PC-9 (cell line): ENCODE measurements at regions not wholly inside any gene's neighbourhood (a gene's known extent, or its start where the extent isn't known, plus 50 kb on each side); places are given as distances from the start of the nearest gene placed in this dataset.

Source experiments
- BruUV-seq: library from RNA; stranded (reverse); fragments of 400-500 nt; replicated peaks from 2 replicates; lab custom pipeline; 2021; lab: Mats Ljungman, UMichigan
- CTCF ChIA-PET: fragments of 300-600 bp; sonication (Branson Sonifier 250); formaldehyde crosslinking; loops from one replicate; lab custom pipeline; 2022; ENCODE audit warnings: antibody characterized with exemption; lab: Charles Lee
- POLR2A ChIA-PET: fragments of 300-600 bp; sonication (Branson Sonifier 250); formaldehyde crosslinking; loops from one replicate; lab custom pipeline; 2022; ENCODE audit warnings: antibody characterized with exemption; ENCODE audit not compliant: unreplicated experiment; lab: Charles Lee
- DNase-seq, 2 experiments: peaks; one replicate each; pipeline versions ENCODE4 v3.0.0 to v3.0.0-alpha.2; 2015 to 2022; ENCODE audit warnings: mixed read lengths in 1 of 2
- H2AFZ ChIP-seq: fragments of 200-600 bp; sonication (generic); 2 replicates; pipeline ENCODE4 v1.8.1; 2017; ENCODE audit warnings: antibody characterized with exemption
- H3F3A ChIP-seq: fragments of 200-600 bp; sonication (generic); 2 replicates; pipeline ENCODE4 v1.8.1; 2017; ENCODE audit warnings: antibody characterized with exemption, mild to moderate bottlenecking, low read depth; ENCODE audit not compliant: insufficient read depth
- H3K27ac ChIP-seq: fragments of 200-600 bp; sonication (generic); 2 replicates; pipeline ENCODE4 v1.6.1; 2016; ENCODE audit warnings: mixed run types
- H3K27me3 ChIP-seq: fragments of 200-600 bp; sonication (generic); 2 replicates; pipeline ENCODE4 v1.6.1; 2016; ENCODE audit warnings: low read depth, mixed run types; ENCODE audit not compliant: insufficient read depth
- H3K36me3 ChIP-seq: fragments of 200-600 bp; sonication (generic); 2 replicates; pipeline ENCODE4 v1.6.1; 2016; ENCODE audit warnings: low read depth, mixed run types
- H3K4me1 ChIP-seq: fragments of 200-600 bp; sonication (generic); replicated peaks from 2 replicates; pipeline ENCODE4 v1.6.1; 2016; ENCODE audit warnings: mixed run types; ENCODE audit not compliant: insufficient read depth
- H3K4me2 ChIP-seq: fragments of 200-600 bp; sonication (generic); 2 replicates; pipeline ENCODE4 v1.6.1; 2017; ENCODE audit warnings: mixed run types
- H3K4me3 ChIP-seq: fragments of 200-600 bp; sonication (generic); 2 replicates; pipeline ENCODE4 v1.6.1; 2016; ENCODE audit warnings: mixed run types
- H3K79me2 ChIP-seq: fragments of 200-600 bp; sonication (generic); 2 replicates; pipeline ENCODE4 v1.6.1; 2017; ENCODE audit warnings: low read depth, mixed run types
- H3K9me2 ChIP-seq: fragments of 200-600 bp; sonication (generic); 2 replicates; pipeline ENCODE4 v1.8.1; 2017; ENCODE audit warnings: mild to moderate bottlenecking; ENCODE audit not compliant: insufficient read depth
- H3K9me3 ChIP-seq: fragments of 200-600 bp; sonication (generic); 2 replicates; pipeline ENCODE4 v1.8.1; 2016; ENCODE audit warnings: low read depth; ENCODE audit not compliant: insufficient read depth
- H4K20me1 ChIP-seq: fragments of 200-600 bp; sonication (generic); 2 replicates; pipeline ENCODE4 v1.8.1; 2017; ENCODE audit not compliant: insufficient read depth
- CTCF ChIP-seq: fragments of 200-600 bp; sonication (generic); conservative IDR thresholded peaks from 2 replicates; pipeline ENCODE4 v1.6.1; 2017; ENCODE audit warnings: mixed run types, antibody characterized with exemption, mild to moderate bottlenecking, moderate library complexity
- EZH2 ChIP-seq: fragments of 200-600 bp; sonication (generic); IDR thresholded peaks from 2 replicates; pipeline ENCODE4 v1.8.0; 2017; ENCODE audit warnings: antibody characterized with exemption, low read depth
- intact Hi-C: fragments of 100-400 bp; cut with micrococcal nuclease; formaldehyde crosslinking; loops from one replicate; pipeline ENCODE4 v1.10.0; 2022; ENCODE audit not compliant: unreplicated experiment

GRCh38 chr7:156174428-156174827 lies 362.2 kb upstream of the SHH start:
- Histone ChIP-seq H3K36me3 (no peaks in the 10 kb centered on the region), H3K4me3 (no peak overlapping the region), H3K27ac (no peak overlapping the region), H3K79me2 (no peaks in the 10 kb centered on the region), H3K27me3 (peaks cover 92% of the 10 kb centered on the region), H3F3A (no peaks in the 10 kb centered on the region), H3K4me1 (no peaks in the 10 kb centered on the region), H2AFZ (no peak overlapping the region), H3K4me2 (no peak overlapping the region), H3K9me3 (no peaks in the 10 kb centered on the region), H4K20me1 (no peaks in the 10 kb centered on the region), H3K9me2 (no peaks in the 10 kb centered on the region)
- no TSS peak for BruUV-seq
- intact Hi-C loops = no loop called here
- CTCF ChIA-PET = interaction anchor here (0.7 kb wide), 1 partner anchor 894 kb away, joined by 3 read pairs; no protein-coding TSS in a partner anchor
- DNase-seq = no peak
- POLR2A ChIA-PET = no interaction called here
- TF ChIP-seq CTCF = no peak
- no peak for TF ChIP-seq EZH2

GRCh38 chr7:156173748-156174353 lies 361.6 kb upstream of the SHH start:
- no TSS peak for BruUV-seq

GRCh38 chr7:156173346-156173745 lies 361.1 kb upstream of the SHH start:
- Histone ChIP-seq H3K4me2 (no peak overlapping the region), H3F3A (no peaks in the 10 kb centered on the region), H3K79me2 (no peaks in the 10 kb centered on the region), H3K36me3 (no peaks in the 10 kb centered on the region), H3K27me3 (peaks cover 85% of the 10 kb centered on the region), H3K4me1 (no peaks in the 10 kb centered on the region), H3K4me3 (no peak overlapping the region), H3K9me3 (no peaks in the 10 kb centered on the region), H3K27ac (no peak overlapping the region), H2AFZ (no peak overlapping the region), H4K20me1 (no peaks in the 10 kb centered on the region), H3K9me2 (no peaks in the 10 kb centered on the region)
- ChIA-PET CTCF (no interaction called here), POLR2A (no interaction called here)
- no peak for TF ChIP-seq CTCF
- TF ChIP-seq EZH2 = no peak
- BruUV-seq = no TSS peak
- intact Hi-C loops = no loop called here
- no peak for DNase-seq

More at GRCh38 chr7:156173748-156174353, 361.6 kb upstream of the SHH start:
- Histone ChIP-seq H2AFZ (no peak overlapping the region), H3K36me3 (no peaks in the 10 kb centered on the region), H3F3A (no peaks in the 10 kb centered on the region), H3K27ac (no peak overlapping the region), H3K27me3 (peaks cover 89% of the 10 kb centered on the region), H3K9me3 (no peaks in the 10 kb centered on the region), H4K20me1 (no peaks in the 10 kb centered on the region), H3K4me1 (no peaks in the 10 kb centered on the region), H3K79me2 (no peaks in the 10 kb centered on the region), H3K4me3 (no peak overlapping the region), H3K9me2 (no peaks in the 10 kb centered on the region), H3K4me2 (no peak overlapping the region)
- CTCF ChIA-PET = interaction anchor here (0.7 kb wide), 1 partner anchor 894 kb away, joined by 3 read pairs; no protein-coding TSS in a partner anchor
- TF ChIP-seq CTCF (no peak), EZH2 (no peak)
- intact Hi-C loops = no loop called here
- POLR2A ChIA-PET = no interaction called here
- DNase-seq = no peak
